Type B pancreatic cell (in vitro differentiated cells): ENCODE measurements at regions not wholly inside any gene's neighbourhood (a gene's known extent, or its start where the extent isn't known, plus 50 kb on each side); places are given as distances from the start of the nearest gene placed in this dataset.

Experiments
- DNase-seq: peaks from one replicate; pipeline ENCODE4 v3.0.0; 2021; ENCODE audit warnings: mixed read lengths; ENCODE audit not compliant: unreplicated experiment; ENCODE audit errors: extremely low spot score
- H3K27ac Mint-ChIP-seq: 2 replicates; pipeline ENCODE4 v1.8.0; 2021; ENCODE audit warnings: mild to moderate bottlenecking, mixed read lengths
- H3K27me3 Mint-ChIP-seq: 2 replicates; pipeline ENCODE4 v1.8.0; 2021; ENCODE audit warnings: mixed read lengths
- H3K36me3 Mint-ChIP-seq: 2 replicates; pipeline ENCODE4 v1.8.0; 2021; ENCODE audit warnings: mixed read lengths
- H3K4me1 Mint-ChIP-seq: one replicate; pipeline ENCODE4 v1.8.0; 2021; ENCODE audit warnings: mixed read lengths; ENCODE audit not compliant: unreplicated experiment
- H3K4me3 Mint-ChIP-seq: 2 replicates; pipeline ENCODE4 v1.8.0; 2021; ENCODE audit warnings: mild to moderate bottlenecking, mixed read lengths
- H3K9me3 Mint-ChIP-seq: 2 replicates; pipeline ENCODE4 v1.8.0; 2021; ENCODE audit warnings: mixed read lengths
- TF ChIP-seq, protein P1 (sequence below): fragments of 200-600 bp; sonication (generic); conservative IDR thresholded peaks from 2 replicates; pipeline ENCODE4 v1.5.0; 2021; ENCODE audit warnings: antibody characterized with exemption, mild to moderate bottlenecking

DNA sequence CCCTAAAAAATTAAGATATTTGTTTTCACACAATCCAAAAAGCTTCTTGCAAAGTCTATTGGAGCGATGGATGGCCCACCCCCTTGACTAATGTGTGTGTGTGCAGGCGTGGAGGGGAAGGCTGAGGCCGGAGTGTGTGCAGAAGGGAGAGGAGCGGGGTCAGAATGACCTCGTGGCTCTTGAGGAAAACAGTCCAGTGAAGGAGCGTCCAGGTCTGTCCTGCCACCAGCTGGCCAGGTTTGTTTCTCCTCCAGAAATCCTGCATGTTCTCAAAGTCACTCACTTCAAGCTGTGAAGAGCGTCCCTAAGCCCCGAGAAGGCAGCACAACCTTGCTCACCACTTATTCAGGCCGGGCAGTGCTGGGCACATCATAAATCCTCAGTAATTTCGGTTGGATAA is 69.5 kb upstream of the SSX2IP start:
- H3K36me3 Mint-ChIP-seq = no peaks in the 10 kb centered on the region
- H3K4me3 Mint-ChIP-seq = no peak overlapping the region
- H3K4me1 Mint-ChIP-seq = peaks cover 24% of the 10 kb centered on the region
- TF ChIP-seq, protein P1, sequence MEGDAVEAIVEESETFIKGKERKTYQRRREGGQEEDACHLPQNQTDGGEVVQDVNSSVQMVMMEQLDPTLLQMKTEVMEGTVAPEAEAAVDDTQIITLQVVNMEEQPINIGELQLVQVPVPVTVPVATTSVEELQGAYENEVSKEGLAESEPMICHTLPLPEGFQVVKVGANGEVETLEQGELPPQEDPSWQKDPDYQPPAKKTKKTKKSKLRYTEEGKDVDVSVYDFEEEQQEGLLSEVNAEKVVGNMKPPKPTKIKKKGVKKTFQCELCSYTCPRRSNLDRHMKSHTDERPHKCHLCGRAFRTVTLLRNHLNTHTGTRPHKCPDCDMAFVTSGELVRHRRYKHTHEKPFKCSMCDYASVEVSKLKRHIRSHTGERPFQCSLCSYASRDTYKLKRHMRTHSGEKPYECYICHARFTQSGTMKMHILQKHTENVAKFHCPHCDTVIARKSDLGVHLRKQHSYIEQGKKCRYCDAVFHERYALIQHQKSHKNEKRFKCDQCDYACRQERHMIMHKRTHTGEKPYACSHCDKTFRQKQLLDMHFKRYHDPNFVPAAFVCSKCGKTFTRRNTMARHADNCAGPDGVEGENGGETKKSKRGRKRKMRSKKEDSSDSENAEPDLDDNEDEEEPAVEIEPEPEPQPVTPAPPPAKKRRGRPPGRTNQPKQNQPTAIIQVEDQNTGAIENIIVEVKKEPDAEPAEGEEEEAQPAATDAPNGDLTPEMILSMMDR = no peak
- no peak for DNase-seq
- peaks cover 8% of the 10 kb centered on the region for H3K27me3 Mint-ChIP-seq
- no peaks in the 10 kb centered on the region for H3K9me3 Mint-ChIP-seq
- H3K27ac Mint-ChIP-seq = no peak overlapping the region

DNA sequence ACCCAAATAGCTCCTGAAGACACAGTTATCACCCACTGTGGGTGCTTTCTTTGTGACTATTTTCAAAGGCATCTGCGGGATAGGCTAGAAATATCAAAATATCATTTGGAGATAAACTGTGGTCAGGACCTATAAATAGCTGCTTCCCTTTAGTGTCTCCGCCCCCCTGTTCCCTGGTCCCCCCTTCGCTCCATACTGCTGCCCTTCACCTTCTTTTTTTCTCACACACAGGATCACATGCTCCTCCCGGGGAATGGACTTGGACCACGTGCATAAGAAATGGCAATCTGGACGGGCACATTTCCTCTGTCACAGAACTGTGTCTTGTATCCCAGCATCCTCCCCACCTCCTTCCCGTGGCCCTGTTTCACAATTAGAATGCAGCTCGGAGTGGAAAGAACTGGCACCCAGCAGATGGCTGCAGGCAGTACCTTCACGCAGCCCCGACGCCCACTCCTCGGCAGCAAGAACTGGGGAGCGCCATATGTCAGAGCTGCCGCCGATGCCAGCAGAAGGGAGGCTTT is 68.8 kb upstream of the SSX2IP start:
- no peaks in the 10 kb centered on the region for H3K36me3 Mint-ChIP-seq
- peaks cover 4% of the 10 kb centered on the region for H3K27me3 Mint-ChIP-seq
- peaks cover 19% of the 10 kb centered on the region for H3K4me1 Mint-ChIP-seq
- DNase-seq = no peak
- H3K27ac Mint-ChIP-seq = no peak overlapping the region
- H3K4me3 Mint-ChIP-seq = no peak overlapping the region
- H3K9me3 Mint-ChIP-seq = no peaks in the 10 kb centered on the region
- TF ChIP-seq, protein P1 = no peak

DNA sequence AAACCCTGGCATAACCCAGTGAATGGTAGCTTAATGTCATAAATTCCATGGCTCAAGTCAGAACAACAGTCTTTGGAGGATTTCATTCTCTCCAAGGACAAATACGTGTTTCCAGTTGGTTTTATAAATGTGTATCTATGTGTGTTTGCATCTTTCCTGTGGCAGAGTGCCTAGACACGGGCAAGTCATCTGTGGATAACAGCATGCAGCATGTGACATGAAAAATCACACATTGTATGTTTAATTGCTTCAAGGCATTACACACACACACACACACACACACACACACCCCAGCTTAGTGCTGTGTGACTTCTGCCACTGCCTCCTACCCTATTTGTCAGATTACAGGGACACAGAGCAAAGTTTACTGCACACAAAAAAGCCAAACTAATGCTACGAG is 68.2 kb upstream of the SSX2IP start:
- Mint-ChIP-seq H3K9me3 (no peaks in the 10 kb centered on the region), H3K4me1 (peaks cover 16% of the 10 kb centered on the region), H3K4me3 (no peak overlapping the region), H3K27ac (no peak overlapping the region), H3K27me3 (no peaks in the 10 kb centered on the region), H3K36me3 (no peaks in the 10 kb centered on the region)
- TF ChIP-seq, protein P1 = no peak
- DNase-seq = no peak

DNA sequence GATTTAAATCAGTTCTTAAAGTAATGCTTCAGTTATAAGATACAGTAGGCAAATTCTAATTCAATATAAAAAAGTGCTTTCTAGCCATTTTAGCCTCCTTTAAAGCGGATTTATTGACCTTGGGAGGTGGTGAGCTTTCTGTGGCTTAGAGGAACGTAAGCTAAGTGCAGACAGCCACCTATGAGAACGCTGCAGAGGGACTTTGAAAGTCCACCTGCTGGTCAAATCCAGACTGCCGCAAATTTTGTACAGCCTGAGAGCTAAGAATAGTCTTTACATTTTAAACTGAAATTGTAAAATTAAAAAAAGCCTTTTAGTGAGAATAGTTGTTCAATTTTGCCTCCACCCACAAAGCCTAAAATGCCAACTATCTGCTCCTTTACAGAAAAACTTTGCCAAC is 67.0 kb upstream of the SSX2IP start:
- peaks cover 20% of the 10 kb centered on the region for H3K4me1 Mint-ChIP-seq
- no peaks in the 10 kb centered on the region for H3K27me3 Mint-ChIP-seq
- no peaks in the 10 kb centered on the region for H3K9me3 Mint-ChIP-seq
- no peak overlapping the region for H3K27ac Mint-ChIP-seq
- H3K36me3 Mint-ChIP-seq = no peaks in the 10 kb centered on the region
- DNase-seq = no peak
- TF ChIP-seq, protein P1 = peak; percentile 56
- no peak overlapping the region for H3K4me3 Mint-ChIP-seq

DNA sequence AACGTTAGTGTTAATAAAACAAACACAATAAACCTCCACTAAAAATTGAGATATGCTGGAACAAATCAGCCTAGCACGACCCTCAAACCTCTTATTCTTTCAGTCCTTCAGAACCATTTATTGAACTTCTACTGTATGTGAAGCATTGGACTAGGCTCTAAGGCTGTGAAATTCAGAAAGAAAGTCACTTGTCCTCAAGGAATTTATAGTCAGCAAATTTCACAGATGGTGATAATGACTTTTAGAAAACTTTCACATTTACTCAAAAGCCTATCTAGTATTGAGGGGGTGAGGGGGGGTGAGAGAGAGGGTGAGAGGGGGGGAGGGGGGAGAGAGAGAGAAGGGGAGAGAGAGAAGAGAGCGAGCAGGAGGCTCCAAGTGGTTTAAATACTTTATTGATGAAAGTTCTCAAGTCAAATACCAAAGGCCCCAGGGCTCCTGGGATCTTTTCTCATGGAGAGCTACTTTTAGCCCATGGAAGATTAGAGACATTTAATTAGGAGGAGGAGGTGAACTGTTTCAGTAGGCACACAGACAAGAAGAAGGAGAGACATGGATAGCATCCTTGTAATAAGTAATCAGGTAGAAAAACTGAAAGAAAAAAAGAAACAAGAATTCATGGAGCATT is 66.3 kb upstream of the SSX2IP start:
- DNase-seq = no peak
- no peak overlapping the region for H3K4me3 Mint-ChIP-seq
- H3K36me3 Mint-ChIP-seq = no peaks in the 10 kb centered on the region
- peaks cover 20% of the 10 kb centered on the region for H3K4me1 Mint-ChIP-seq
- TF ChIP-seq, protein P1 = no peak
- no peaks in the 10 kb centered on the region for H3K27me3 Mint-ChIP-seq
- H3K27ac Mint-ChIP-seq = no peak overlapping the region
- no peaks in the 10 kb centered on the region for H3K9me3 Mint-ChIP-seq
